ENCODE measurements at regions not wholly inside any gene's neighbourhood (a gene's known extent, or its start where the extent isn't known, plus 50 kb on each side); places are given as distances from the start of the nearest gene placed in this dataset.

DNA sequence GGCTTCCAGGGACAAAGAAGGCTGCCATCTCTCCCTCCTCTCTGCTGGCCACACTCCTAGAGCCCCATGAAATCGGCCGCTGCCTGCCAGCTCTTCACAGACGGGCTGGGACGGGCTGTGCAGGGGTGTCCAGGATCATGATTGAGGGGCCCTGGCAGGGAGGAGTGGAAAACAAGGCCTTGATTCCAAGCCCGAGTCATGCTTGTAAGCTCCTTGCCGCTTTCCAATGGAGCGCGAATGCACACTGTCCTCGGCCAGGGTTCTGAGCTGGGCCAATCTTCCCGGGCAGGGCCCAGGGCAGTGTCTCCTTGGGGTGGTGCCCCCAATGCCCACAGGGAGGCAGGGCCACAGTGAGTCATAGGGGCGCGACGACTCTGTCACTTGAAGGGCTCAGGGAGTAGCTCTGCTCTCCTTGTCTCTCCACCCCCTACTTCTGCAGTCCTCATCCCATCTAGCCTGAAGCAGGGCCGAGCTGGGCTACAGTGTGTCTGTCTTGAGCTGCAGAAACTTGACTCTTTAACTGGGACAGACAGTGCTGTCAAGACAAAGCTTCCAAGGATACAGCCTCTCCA, 186.2 kb upstream of the SVIL start:
- TF ChIP-seq YY1 (IDR thresholded peaks at IDR 0.05; ENCODE audit: insufficient read depth, insufficient read length) (no peak), SUZ12 (IDR thresholded peaks at IDR 0.05; ENCODE audit: extremely low read depth, insufficient read depth, insufficient read length) (no peak)
